SKM-1 (cell line): ENCODE measurements at regions not wholly inside any gene's neighbourhood (a gene's known extent, or its start where the extent isn't known, plus 50 kb on each side); places are given as distances from the start of the nearest gene placed in this dataset.
"Not testable (repeated sequence)": the region's sequence is repeated elsewhere in the genome, so short reads cannot be mapped to it uniquely, and the experiment has no call there.

Experiments
- DNase-seq: peaks from one replicate; lab custom pipeline; 2025; ENCODE audit not compliant: unreplicated experiment; lab: John Stamatoyannopoulos, UW

GRCh38 chr14:87020106-87020505, 972.9 kb downstream of the GALC start:
- DNase-seq = not testable (repeated sequence)

GRCh38 chr14:87018294-87018693, 974.7 kb downstream of the GALC start:
- no peak for DNase-seq

GRCh38 chr14:87017335-87017734, 975.6 kb downstream of the GALC start:
- no peak for DNase-seq

- DNase-seq = no peak
Observed at GRCh38 chr14:87014856-87015255, 978.1 kb downstream of the GALC start.

GRCh38 chr14:87013583-87013982, 979.4 kb downstream of the GALC start:
- DNase-seq = no peak

GRCh38 chr14:87008965-87009364, 984.0 kb downstream of the GALC start:
- no peak for DNase-seq

GRCh38 chr14:87005280-87005679, 987.7 kb downstream of the GALC start:
- DNase-seq = no peak

- DNase-seq = no peak
Observed at GRCh38 chr14:87002776-87003175, 990.2 kb downstream of the GALC start.

- DNase-seq = no peak
Observed at GRCh38 chr14:87001333-87001732, 991.6 kb downstream of the GALC start.

- DNase-seq = no peak
Observed at GRCh38 chr14:87000081-87000480, 992.9 kb downstream of the GALC start.

GRCh38 chr14:86999036-86999435, 993.9 kb downstream of the GALC start:
- no peak for DNase-seq

- no peak for DNase-seq
Observed at GRCh38 chr14:86997271-86997670, 995.7 kb downstream of the GALC start.

- DNase-seq = no peak
Observed at GRCh38 chr14:86990396-86990795, 1002.6 kb downstream of the GALC start.

GRCh38 chr14:86989285-86989684, 1003.7 kb downstream of the GALC start:
- no peak for DNase-seq

GRCh38 chr14:86987966-86988365, 1005.0 kb downstream of the GALC start:
- DNase-seq = no peak

GRCh38 chr14:86973177-86973576, 1019.8 kb downstream of the GALC start:
- DNase-seq = no peak

- DNase-seq = no peak
Observed at GRCh38 chr14:86971292-86971691, 1021.7 kb downstream of the GALC start.

GRCh38 chr14:86961106-86961716, 1031.8 kb downstream of the GALC start:
- DNase-seq = no peak

GRCh38 chr14:86955771-86956354, 1037.1 kb downstream of the GALC start:
- no peak for DNase-seq

- no peak for DNase-seq
Observed at GRCh38 chr14:86954623-86955022, 1038.4 kb downstream of the GALC start.

GRCh38 chr14:86946446-86946845, 1046.5 kb downstream of the GALC start:
- no peak for DNase-seq

GRCh38 chr14:86944434-86944833, 1048.5 kb downstream of the GALC start:
- no peak for DNase-seq
